ENCODE measurements at regions not wholly inside any gene's neighbourhood (a gene's known extent, or its start where the extent isn't known, plus 50 kb on each side); places are given as distances from the start of the nearest gene placed in this dataset.
"Not testable (repeated sequence)": the region's sequence is repeated elsewhere in the genome, so short reads cannot be mapped to it uniquely, and the experiment has no call there.

- no peak for DNase-seq
Observed at GRCh38 chr13:99693852-99694611, 192.8 kb downstream of the TM9SF2 start.

- DNase-seq: no peak
Observed at GRCh38 chr13:99693351-99693750, 192.1 kb downstream of the TM9SF2 start.

- DNase-seq: no peak
Observed at GRCh38 chr13:99692854-99693253, 191.6 kb downstream of the TM9SF2 start.

GRCh38 chr13:99691552-99691951 is 190.3 kb downstream of the TM9SF2 start:
- no peak for DNase-seq

- no peak for DNase-seq
Observed at GRCh38 chr13:99690426-99691174, 189.3 kb downstream of the TM9SF2 start.

GRCh38 chr13:99689955-99690354 is 188.7 kb downstream of the TM9SF2 start:
- DNase-seq: no peak

GRCh38 chr13:99688776-99689175 is 187.5 kb downstream of the TM9SF2 start:
- DNase-seq: no peak

GRCh38 chr13:99687723-99688397 is 186.6 kb downstream of the TM9SF2 start:
- DNase-seq: no peak

GRCh38 chr13:99686944-99687411 is 185.7 kb downstream of the TM9SF2 start:
- no peak for DNase-seq

- DNase-seq: no peak
Observed at GRCh38 chr13:99686157-99686572, 184.9 kb downstream of the TM9SF2 start.

- no peak for DNase-seq
Observed at GRCh38 chr13:99681695-99682094, 180.4 kb downstream of the TM9SF2 start.

- no peak for DNase-seq
Observed at GRCh38 chr13:99677116-99677951, 176.1 kb downstream of the TM9SF2 start.

GRCh38 chr13:99671746-99672145 is 170.5 kb downstream of the TM9SF2 start:
- DNase-seq: no peak

- not testable (repeated sequence) for DNase-seq
Observed at GRCh38 chr13:99669096-99669495, 167.8 kb downstream of the TM9SF2 start.

- no peak for DNase-seq
Observed at GRCh38 chr13:99666146-99666805, 165.0 kb downstream of the TM9SF2 start.

GRCh38 chr13:99665711-99666110 is 164.4 kb downstream of the TM9SF2 start:
- no peak for DNase-seq

- DNase-seq: no peak
Observed at GRCh38 chr13:99663908-99664307, 162.6 kb downstream of the TM9SF2 start.

GRCh38 chr13:99663185-99663825 is 162.0 kb downstream of the TM9SF2 start:
- DNase-seq: no peak

- DNase-seq: no peak
Observed at GRCh38 chr13:99662678-99663077, 161.4 kb downstream of the TM9SF2 start.

GRCh38 chr13:99661791-99662190 is 160.5 kb downstream of the TM9SF2 start:
- DNase-seq: no peak

- no peak for DNase-seq
Observed at GRCh38 chr13:99659866-99660554, 158.7 kb downstream of the TM9SF2 start.

Data from inflammatory macrophage treated with lipopolysaccharide for 1 hour (primary cell).